Esophagus (tissue), 2 donors: ENCODE measurements at regions not wholly inside any gene's neighbourhood (a gene's known extent, or its start where the extent isn't known, plus 50 kb on each side); places are given as distances from the start of the nearest gene placed in this dataset.

Source experiments
- H3K27ac ChIP-seq, 2 donors: one replicate each; pipeline ENCODE4 v1.5.1; 2013; ENCODE audit warnings: low read depth in 2 of 2, mild to moderate bottlenecking in 2 of 2, inconsistent platforms in 1 of 2, low read length in 1 of 2, moderate library complexity in 1 of 2
- H3K27me3 ChIP-seq, 2 donors: one replicate each; pipeline ENCODE4 v1.6.1; 2013; ENCODE audit warnings: low read length in 2 of 2, control low read depth in 1 of 2, mild to moderate bottlenecking in 1 of 2; ENCODE audit not compliant: insufficient read depth in 2 of 2, control insufficient read depth in 1 of 2
- H3K36me3 ChIP-seq, 2 donors: one replicate each; pipeline ENCODE4 v1.6.1; 2013; ENCODE audit warnings: low read length in 1 of 2; ENCODE audit not compliant: control insufficient read depth in 2 of 2, insufficient read depth in 2 of 2
- H3K4me1 ChIP-seq, 2 donors: one replicate each; pipeline ENCODE4 v1.6.1; 2013; ENCODE audit warnings: low read length in 1 of 2; ENCODE audit not compliant: control insufficient read depth in 2 of 2, insufficient read depth in 2 of 2
- H3K4me3 ChIP-seq, 2 donors: one replicate each; pipeline ENCODE4 v1.5.1; 2013; ENCODE audit warnings: low read length in 2 of 2, mild to moderate bottlenecking in 2 of 2, low read depth in 1 of 2, moderate library complexity in 1 of 2
- H3K9me3 ChIP-seq, 2 donors: one replicate each; pipeline ENCODE4 v1.6.1; 2013; ENCODE audit warnings: mild to moderate bottlenecking in 2 of 2, low read depth in 1 of 2, low read length in 1 of 2, moderate library complexity in 1 of 2; ENCODE audit not compliant: control insufficient read depth in 2 of 2, insufficient read depth in 1 of 2
- WGBS, 2 donors: extraction: QIAGEN DNeasy Blood & Tissue Kit; methylation state at CpG; one replicate each; pipeline ENCODE4 v1.1.7; 2013; 5-methylcytosine and 5-hydroxymethylcytosine counted together
- donor health status: healthy with polysubstance abuse.
- donor health status: Bipolar disorder and iron deficiency.

GRCh38 chr7:1382553-1383397 lies 76.5 kb downstream of the MICALL2 start:
- no peak overlapping the region for H3K4me3 ChIP-seq
- 64 to 68% methylated on average over 29 of the region's 29 CpGs for WGBS, 2 donors
- peaks cover 0 to 2% of the 10 kb centered on the region in 2 donors for H3K27me3 ChIP-seq

GRCh38 chr7:1383398-1384112 lies 75.7 kb downstream of the MICALL2 start:
- Histone ChIP-seq H3K27me3 (peaks cover 0 to 2% of the 10 kb centered on the region in 2 donors), H3K27ac (no peak overlapping the region), H3K4me1 (no peaks in the 10 kb centered on the region), H3K36me3 (no peaks in the 10 kb centered on the region), H3K4me3 (no peak overlapping the region), H3K9me3 (peaks cover 0 to 4% of the 10 kb centered on the region in 2 donors)
- WGBS, 2 donors: 81 to 85% methylated on average over 30 of the region's 30 CpGs

More at GRCh38 chr7:1382553-1383397, 76.5 kb downstream of the MICALL2 start:
- Histone ChIP-seq H3K36me3 (no peaks in the 10 kb centered on the region), H3K9me3 (peaks cover 0 to 4% of the 10 kb centered on the region in 2 donors), H3K4me1 (no peaks in the 10 kb centered on the region), H3K27ac (no peak overlapping the region)

GRCh38 chr7:1384113-1384415 lies 75.2 kb downstream of the MICALL2 start:
- peaks cover 0 to 4% of the 10 kb centered on the region in 2 donors for H3K9me3 ChIP-seq
- no peak overlapping the region for H3K4me3 ChIP-seq
- peaks cover 0 to 2% of the 10 kb centered on the region in 2 donors for H3K27me3 ChIP-seq
- H3K27ac ChIP-seq: no peak overlapping the region
- no peaks in the 10 kb centered on the region for H3K36me3 ChIP-seq
- WGBS, 2 donors: 75 to 77% methylated on average over 21 of the region's 21 CpGs
- no peaks in the 10 kb centered on the region for H3K4me1 ChIP-seq
